Fibroblast of gingiva (primary cell): ENCODE measurements at regions not wholly inside any gene's neighbourhood (a gene's known extent, or its start where the extent isn't known, plus 50 kb on each side); places are given as distances from the start of the nearest gene placed in this dataset.

ENCODE experiments used
- DNase-seq: peaks from one replicate; pipeline ENCODE4 v3.0.0-alpha.2; 2011; ENCODE audit warnings: low read depth

DNA sequence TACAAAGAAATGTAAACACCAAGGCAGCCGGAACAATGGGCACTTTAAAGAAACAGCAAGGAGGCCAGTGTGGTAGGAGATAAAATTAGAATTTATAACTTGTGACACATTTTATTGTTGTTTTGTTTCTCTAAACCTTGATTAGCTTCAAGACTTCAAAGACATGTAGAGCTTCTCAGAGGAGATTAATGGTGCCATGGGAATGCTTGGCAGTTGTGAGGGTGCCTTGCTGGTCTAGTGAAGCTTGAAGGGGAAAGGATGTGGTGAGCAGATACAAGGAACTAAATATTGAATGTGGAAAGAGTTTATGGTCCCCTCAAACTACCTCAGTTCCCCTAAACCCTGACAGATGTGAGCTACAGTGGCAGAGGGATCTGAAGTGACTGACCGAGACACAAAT, 322.4 kb upstream of the ADAMTS16 start:
- no peak for DNase-seq

DNA sequence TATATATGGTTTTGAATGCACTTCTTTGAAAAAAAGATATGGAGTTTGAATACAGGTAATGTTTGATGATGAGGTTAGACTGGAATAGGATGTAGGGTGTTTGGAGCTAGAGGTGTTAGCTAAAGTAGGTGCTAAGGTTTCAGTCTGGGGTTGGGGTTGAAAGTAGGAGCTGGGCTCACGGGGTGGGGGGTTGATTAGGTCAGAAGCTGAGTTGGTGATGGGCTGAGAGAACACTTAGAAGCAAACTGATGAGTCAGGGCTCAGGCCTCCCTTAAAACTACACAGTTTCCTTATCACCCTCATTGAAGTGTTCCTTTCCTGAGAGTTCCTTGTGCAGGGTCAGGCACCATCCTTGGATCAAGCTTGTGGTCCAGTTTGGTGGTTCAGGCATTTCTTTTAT, 308.8 kb upstream of the ADAMTS16 start:
- no peak for DNase-seq

DNA sequence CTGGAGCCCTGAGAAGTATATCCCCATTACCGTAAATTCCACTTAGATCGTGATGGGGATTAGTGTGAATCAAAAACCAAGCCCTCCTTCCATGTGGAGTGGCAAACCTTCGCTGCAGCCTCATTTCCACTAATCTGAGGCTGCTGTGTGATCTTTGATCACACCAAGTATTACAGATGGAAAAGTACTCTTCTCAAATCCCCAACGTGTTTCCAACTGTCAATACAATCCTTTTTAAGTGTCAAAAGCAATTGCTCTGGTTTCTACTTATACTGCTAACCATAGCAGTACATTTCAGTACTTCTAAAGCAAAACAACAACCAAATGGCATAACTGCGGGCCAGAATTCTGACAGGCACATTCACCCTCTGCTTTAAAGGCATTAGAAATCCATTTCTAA, 307.7 kb upstream of the ADAMTS16 start:
- DNase-seq = no peak

DNA sequence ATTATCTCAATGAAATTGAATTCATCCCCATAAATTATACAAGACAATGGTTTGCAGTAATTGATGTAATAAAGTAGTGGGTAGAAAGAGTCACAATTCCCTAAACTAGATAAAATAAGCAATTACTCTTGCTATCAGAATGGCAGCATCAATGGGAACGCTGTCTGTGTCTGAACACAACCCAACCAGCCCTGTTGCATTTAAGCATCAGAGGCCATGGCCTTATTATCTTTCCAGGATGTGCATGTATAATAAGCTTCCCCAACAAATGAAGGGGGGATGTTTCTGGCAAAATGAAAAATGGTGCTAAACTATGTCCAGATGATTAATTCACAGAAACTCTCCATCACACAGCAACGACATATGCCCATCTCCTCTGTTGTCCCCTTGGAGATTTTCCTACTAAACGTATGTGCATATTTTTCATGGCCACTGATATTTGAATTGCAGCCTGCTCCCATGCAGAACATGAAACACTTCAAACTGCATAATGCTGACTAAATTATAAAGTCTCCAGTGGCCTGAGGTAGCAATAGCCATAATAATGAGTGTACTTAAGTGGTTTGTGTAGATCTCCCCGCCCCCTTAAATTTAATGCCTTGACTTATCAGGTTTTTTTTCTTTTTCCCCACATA, 306.9 kb upstream of the ADAMTS16 start:
- no peak for DNase-seq

DNA sequence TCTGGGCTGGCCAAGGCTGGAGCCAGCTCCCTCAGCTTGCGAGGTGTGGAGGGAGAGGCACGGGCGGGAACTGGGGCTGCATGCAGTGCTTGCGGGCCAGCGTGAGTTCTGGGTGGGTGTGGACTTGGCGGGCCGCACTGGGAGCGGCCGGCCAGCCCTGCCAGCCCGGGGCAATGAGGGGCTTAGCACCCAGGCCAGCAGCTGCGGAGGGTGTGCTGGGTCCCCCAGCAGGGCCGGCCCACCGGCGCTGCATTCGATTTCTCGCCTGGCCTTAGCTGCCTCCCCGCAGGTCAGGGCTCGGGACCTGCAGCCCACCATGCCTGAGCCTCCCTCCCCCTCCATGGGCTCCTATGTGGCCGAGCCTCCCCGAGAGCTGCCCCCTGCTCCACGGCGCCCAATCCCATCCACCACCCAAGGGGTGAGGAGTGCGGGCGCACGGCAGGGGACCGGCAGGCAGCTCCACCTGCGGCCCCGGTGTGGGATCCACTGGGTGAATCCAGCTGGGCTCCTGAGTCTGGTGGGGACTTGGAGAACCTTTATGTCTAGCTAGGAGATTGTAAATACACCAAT, 302.6 kb upstream of the ADAMTS16 start:
- DNase-seq = no peak

DNA sequence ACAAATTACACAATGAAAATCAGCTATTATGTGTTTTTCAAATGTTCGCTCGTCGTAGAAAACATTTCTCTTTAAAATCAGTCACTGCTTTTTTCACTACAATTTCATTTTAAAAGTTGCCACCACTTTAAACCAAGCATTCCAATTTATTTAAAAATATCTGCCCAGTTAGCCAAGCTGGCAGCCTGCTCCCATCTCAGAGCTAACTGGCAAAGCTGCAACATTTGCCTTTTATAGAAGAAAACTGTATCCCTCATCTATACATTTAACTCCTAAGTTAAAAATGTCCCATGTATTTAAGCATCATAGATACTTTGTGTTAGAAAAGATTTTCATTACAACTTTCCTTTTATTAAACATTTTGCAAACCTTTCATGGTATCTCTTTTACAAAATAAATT, 294.9 kb upstream of the ADAMTS16 start:
- DNase-seq = no peak

DNA sequence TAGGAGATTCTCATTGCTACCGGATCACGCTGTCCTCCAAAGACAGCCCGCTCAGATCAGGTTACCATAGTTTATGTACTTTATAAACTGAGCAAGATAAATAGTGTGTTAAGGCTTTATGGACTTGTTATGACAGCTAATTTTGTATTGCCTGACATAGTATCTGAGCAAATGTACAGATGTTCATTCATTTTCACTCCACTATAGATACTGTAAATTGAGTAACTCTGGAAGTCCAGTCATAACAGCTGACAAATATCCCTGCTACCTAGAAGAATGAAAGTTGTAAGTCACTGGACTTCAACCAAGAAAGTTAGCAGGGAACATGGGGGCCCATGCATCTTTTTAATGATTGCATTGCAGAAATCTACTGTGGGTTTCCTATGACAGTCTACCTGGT, 292.4 kb upstream of the ADAMTS16 start:
- no peak for DNase-seq

DNA sequence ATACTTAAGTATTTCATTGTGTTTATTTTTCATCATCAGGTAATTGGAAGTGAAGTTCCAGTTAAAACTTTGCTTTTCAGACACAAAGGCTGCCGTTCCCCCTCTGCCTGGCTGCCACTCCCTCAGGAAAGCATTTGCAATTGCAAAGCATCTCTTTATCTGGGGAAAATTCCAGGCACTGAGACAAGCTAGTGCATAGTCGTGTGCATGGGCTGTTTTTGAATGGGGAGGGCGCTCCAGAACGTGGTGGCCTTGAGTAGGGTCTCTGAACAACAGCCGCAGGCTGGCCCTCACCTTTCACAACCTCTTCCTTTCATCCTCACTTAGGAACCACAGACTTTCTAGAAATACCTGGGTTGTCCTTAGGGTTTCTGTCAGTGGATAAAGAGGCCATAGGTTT, 285.1 kb upstream of the ADAMTS16 start:
- DNase-seq = no peak

DNA sequence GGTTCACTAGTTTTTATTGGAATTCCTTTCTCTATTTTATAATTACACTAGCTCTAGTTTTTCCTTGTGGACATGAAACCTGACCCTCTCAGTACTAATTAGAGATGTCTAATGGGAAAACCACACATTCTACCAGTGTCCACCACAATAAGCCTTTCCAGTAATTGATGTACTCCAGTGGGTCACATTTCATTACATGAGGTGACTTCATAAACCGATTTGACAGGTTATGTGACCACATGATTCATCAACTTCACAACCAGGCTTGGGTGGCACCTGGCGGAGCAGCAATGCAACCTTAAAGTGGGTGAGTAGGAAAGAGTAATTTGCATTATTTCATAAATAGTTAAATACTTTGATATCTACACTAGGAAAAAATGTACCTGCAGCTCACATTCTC, 284.2 kb upstream of the ADAMTS16 start:
- no peak for DNase-seq

DNA sequence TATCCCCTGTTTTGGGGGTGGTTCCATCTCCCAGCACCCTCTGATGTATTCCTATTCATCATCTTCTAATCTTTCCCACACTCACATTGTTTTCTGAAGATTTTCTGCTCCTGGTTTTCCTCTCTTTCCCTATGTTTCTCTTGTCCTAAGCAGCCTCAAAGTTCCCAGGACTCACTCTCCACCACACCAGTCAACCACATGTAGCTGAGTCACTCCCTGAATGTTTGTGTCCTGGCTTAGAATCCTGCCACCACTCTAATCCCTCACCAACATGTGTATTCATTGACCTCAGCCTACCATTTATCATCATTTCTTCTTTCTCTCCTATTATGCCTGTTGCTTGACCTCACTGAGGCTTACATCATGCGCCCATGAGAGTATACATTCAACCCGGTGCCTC, 282.4 kb upstream of the ADAMTS16 start:
- DNase-seq = no peak

DNA sequence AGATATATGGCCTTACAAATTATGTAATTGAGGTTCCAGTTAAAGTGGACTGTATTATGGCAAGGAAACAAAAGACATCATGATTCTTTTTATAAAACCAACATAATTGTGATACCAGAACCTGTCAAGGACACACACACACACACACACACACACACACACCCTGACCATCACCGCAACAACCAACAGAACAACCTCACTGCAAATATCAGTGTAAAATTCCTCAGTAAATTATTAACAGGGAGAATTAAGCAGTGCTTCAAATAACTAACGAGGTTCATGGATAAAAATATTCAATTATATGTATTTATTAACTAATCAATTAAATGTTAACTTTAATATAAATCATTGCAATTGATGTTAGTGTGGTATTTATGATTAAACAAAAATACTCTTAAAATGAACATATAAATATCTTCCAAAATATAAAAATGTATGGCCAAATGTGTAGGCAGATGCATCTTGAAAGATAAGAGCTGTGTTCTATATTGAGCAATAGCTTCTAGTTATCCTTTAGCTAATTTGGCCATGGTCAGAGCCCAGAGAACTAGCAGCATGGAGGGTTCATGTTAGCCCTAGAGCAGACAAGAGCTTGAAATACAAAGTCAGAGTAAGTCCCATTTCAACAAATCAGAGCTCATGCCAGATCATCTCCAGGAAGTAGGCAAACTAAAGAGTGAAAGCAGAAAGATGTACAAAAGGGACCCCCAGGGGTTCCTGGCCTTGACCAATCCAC, 280.5 kb upstream of the ADAMTS16 start:
- DNase-seq = no peak

DNA sequence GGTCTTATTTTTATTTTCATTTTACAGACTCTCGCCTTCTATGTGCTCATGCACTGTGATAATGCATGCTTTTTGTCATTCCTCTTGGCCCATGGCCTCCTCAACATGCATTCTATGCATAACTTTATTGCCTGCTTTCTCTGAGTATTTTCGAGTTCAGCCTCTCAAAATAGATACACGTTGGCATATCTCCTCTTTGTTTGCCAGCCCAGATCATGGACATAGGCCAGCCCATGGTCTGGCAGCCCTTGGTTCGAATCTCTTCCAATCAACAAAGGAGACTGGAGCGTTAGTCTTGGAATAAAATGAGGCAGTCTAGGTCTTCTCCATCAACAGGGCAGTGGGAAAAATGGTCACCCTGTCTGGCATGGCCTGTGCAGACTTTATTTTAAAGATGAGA, 279.5 kb upstream of the ADAMTS16 start:
- no peak for DNase-seq

DNA sequence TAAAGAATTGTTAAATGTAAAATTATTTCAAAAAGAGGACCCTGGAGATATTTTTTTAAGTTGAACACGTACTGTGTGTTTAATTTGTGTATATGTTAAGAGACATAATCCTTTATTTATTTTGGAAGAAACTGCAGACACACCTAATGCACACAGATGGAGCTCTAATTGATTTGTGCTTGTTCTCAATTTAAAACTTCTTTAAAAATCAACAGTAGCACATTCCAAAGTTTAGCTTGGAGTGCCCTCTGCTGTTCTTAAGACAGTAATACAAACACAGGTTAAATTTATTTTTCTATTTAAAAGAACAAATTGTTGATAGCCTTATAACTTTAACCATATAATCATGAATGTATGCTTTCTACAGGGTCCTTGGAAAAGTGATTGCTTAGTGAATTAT, 277.6 kb upstream of the ADAMTS16 start:
- DNase-seq = peak; percentile 24

DNA sequence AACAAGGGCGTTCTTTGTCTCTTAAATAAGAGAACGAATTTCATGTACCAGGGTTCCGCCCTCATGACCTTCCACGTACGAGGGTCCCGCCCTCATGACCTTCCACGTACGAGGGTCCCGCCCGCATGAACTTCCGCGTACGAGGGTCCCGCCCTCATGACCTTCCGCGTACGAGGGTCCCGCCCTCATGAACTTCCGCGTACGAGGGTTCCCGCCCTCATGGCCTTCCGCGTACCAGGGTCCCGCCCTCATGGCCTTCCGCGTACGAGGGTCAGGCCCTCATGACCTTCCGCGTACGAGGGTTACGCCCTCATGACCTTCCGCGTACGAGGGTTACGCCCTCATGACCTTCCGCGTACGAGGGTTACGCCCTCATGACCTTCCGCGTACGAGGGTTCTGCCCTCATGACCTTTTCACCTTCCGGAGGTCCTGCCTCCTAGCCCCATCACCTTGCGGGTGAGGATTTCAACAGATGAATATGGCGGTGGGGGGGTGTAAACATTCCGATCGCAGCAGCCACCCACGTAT, 273.9 kb upstream of the ADAMTS16 start:
- DNase-seq = no peak

DNA sequence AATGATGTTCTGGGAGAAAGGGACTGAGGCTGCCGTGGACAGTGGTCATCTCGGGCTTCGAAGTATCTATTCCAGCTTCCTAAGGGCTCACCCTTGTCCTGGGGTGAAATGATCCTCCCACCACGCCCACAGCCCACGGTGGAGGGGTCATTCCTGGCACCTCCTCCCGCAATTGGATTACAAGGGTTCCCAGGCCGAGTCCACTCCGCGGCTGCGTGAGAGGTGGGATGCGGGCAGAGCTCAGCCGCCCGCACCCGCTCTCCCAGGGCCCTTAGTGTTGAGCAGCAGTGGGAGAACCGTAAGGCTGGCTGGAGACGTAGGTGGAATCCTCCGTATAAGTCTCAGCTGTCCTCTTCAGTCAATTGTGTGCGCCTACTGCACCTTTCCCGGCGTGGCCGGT, 273.3 kb upstream of the ADAMTS16 start:
- no peak for DNase-seq

DNA sequence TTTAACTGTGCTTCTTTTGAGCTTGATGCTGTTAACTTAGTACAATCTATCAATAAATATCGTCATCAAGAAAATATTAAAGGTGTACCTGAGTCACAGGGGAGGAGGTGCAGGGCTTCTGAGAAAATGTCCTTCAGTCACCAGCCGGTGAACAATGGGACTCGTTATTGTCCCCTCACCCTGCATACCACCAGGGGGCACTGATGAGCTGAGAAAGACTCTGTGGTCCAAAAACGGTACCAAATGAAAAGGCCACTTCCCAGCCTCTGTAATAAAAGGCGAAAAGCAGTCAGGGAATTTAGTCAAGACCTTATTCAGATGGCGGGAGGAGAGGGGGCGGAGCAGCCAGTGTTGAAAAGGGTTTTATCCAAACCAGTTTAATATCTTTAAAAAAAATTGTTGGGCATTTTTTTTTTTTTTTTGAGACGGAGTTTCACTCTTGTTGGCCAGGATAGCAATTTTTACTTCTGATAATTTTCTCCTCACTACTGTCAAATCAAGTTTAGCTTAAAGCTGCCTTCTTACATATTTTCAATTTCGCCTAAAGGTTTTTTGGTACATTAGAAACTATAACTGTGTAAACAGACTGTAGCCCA, 271.9 kb upstream of the ADAMTS16 start:
- DNase-seq = no peak

DNA sequence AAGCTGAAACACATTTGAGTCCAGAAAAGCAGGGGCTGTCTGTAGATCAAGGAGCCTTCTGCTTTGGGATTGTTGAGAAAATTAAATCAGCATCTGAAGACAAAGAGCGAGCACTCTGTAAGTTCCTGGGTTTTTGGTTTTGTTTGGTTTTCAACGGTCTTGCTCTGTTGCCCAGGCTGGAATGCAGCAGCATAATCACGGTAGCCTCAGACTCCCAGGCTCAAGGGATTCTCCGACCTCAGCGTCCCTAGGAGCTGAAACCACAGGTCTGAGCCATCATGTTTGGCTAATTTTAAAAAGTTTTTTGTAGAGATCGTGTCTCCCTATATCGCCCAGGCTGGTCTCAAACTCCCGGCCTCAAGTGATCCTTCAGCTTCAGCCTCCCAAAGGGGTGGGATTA, 266.5 kb upstream of the ADAMTS16 start:
- DNase-seq = no peak

DNA sequence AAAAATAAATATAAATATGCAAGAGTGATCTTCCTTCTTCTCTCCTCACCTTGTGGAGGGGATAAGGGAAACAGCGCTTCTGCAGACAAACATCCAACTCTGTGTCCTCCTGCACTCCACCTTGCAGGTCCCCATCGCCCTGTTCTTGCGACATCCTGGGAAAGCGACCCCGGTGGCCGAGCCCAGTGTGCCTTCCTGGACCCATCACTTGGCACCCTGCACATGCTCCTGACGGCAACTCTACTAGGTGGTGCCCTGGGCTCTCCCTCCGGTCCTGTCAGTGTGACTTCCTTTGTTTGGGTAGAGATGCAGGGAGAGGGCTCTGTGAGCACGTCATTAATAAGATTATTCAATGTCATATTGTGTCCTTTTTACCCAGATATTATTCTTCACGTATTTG, 266.0 kb upstream of the ADAMTS16 start:
- no peak for DNase-seq

DNA sequence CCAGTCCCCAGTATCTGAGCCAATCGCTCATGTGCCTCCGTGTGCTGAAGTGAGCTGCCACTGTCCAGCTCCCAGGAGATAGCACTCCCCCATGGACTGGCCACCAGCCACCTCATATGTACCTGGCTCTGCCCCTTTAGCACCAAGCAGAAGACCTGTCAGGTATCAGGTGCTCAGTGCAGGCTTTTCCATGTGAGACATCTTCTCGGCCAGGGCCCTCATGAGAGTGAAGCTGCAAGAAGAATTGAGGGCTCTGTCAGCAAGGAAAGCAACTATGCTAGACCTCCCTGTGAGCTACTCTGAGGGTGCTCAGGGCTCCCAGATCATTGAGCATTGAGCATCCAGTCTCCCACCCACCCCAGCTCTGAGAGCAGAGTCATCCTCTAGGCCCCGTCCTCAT, 264.2 kb upstream of the ADAMTS16 start:
- DNase-seq = no peak

DNA sequence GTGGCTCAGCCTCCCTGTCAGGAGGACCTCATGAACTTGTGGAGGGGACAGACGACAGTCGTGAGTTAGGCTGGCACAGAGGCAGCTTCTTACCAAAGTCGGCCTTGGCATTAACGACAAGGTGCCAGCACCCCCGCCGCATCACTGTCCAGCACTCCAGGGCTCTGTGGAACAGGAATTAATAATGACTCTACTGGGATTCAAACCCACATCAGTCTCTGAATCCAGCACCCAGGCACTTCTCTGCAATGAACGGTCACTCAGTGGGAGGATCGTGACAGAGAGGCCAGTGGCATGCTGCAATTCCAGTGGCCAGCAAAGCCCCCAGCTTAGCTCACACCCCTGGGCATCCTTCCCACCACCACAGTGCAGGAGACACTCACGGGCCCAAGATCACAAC, 263.3 kb upstream of the ADAMTS16 start:
- no peak for DNase-seq

DNA sequence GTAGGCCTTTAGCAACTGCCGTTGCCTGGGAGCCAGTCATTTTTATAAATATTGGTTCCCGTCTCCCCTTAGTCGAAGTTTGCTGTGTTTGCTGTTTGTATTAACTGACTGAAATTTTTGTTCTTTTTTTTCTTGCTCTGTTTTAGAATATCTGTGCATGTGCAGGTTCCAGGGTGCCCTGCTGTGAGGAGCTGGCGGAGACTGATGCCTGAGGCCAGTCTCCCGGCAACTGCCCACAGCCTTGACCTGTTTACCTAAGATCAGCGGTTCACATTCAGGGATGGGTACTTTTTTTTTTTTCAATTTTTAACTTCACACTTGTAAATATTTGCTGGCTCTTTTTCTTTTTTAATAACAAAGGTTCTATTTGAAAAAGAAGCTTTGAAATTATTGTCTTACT, 262.6 kb upstream of the ADAMTS16 start:
- DNase-seq = no peak

DNA sequence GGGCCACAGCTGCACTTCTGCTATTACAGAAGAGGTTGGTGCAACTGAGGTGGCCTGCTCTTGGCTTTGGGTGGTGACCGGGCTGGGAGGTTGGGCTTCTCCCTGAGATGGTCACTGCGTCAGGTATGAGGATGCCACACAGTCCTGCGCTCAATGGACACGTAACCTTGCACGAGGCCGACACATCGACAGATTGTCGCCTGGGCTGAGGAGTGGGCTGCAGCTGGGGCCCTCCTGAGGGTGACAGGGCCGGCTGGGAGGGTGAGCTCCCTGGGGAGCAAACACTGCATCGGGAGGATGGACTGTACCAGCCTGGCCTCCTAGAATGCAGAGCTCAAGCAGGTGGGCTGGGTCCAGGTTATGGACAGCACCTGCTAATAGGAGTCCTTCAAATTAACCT, 261.1 kb upstream of the ADAMTS16 start:
- DNase-seq = no peak

DNA sequence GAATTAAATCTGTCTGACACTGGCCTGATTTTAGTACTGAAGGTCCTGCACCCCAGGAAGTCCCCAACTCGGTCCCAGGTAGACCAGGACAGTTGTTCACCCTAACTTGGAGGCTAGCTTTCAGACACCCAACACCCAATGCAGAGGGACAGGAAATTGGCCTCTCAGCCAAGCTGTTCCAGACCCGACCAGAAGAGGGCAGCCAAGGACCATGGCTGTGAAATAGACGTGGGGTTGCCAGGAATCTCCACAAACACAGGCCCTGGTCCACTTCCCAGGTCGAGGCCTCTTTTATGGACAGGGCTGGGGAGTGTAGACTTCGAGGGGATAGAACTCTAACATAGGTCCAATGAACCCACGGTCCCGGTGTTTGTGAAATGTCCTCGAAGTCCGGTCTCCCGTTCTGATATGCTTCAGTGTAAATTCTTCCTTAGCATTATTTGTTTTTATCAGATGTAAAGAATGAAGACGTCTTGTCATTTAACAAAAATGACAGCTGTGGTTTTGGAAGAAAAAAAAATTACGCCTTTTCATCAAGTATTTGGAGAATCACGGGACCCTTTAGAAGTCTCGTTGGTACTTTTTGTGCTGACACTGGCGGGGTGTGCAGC, 260.3 kb upstream of the ADAMTS16 start:
- peak; percentile 22 for DNase-seq
